GM12873 (cell line): ENCODE measurements at regions not wholly inside any gene's neighbourhood (a gene's known extent, or its start where the extent isn't known, plus 50 kb on each side); places are given as distances from the start of the nearest gene placed in this dataset.

Source experiments
- CTCF ChIP-seq: IDR thresholded peaks from 2 replicates; pipeline ENCODE4 v1.5.1; 2012; ENCODE audit warnings: low read depth, mild to moderate bottlenecking, moderate library complexity, low read length, control low read depth; ENCODE audit not compliant: insufficient read depth; ENCODE audit errors: missing control alignments

GRCh38 chr12:92010853-92011701, 134.6 kb downstream of the BTG1 start:
- no peak for TF ChIP-seq CTCF

GRCh38 chr12:92010368-92010767, 135.3 kb downstream of the BTG1 start:
- TF ChIP-seq CTCF, result no peak

- TF ChIP-seq CTCF, result no peak
These were observed 137.3 kb downstream of the BTG1 start for GRCh38 chr12:92008345-92008744.

GRCh38 chr12:92007787-92008186, 137.9 kb downstream of the BTG1 start:
- no peak for TF ChIP-seq CTCF

GRCh38 chr12:92003701-92004100, 141.9 kb downstream of the BTG1 start:
- TF ChIP-seq CTCF, result no peak

GRCh38 chr12:92002673-92003382, 142.8 kb downstream of the BTG1 start:
- TF ChIP-seq CTCF, result no peak

- TF ChIP-seq CTCF, result no peak
These were observed 143.4 kb downstream of the BTG1 start for GRCh38 chr12:92002195-92002649.
